Sigmoid colon (tissue), 4 donors: ENCODE measurements at regions not wholly inside any gene's neighbourhood (a gene's known extent, or its start where the extent isn't known, plus 50 kb on each side); places are given as distances from the start of the nearest gene placed in this dataset.

ENCODE experiments used
- EP300 ChIP-seq, 4 donors: sonication (generic); formaldehyde crosslinking; IDR thresholded peaks; one replicate each; pipeline ENCODE4 v1.6.1; 2017; ENCODE audit warnings: antibody characterized with exemption in 4 of 4
- POLR2A ChIP-seq, 2 donors: fragments of 450-650 bp; IDR thresholded peaks; one replicate each; pipeline ENCODE4 v1.6.1; 2016; ENCODE audit warnings: antibody characterized with exemption in 2 of 2, mild to moderate bottlenecking in 2 of 2, moderate library complexity in 2 of 2
- TF ChIP-seq, protein P1 (sequence below), 4 experiments: fragments of 450-650 bp in 3 of 4; fragments of 200-600 bp in 1 of 4; IDR thresholded peaks; one replicate each; pipeline ENCODE4 v1.5.1; 2016 to 2019; ENCODE audit warnings: antibody characterized with exemption in 4 of 4, mild to moderate bottlenecking in 3 of 4, moderate library complexity in 2 of 4

GRCh38 chr21:28580585-28580984 is 412.1 kb downstream of the LTN1 start:
- TF ChIP-seq, protein P1, sequence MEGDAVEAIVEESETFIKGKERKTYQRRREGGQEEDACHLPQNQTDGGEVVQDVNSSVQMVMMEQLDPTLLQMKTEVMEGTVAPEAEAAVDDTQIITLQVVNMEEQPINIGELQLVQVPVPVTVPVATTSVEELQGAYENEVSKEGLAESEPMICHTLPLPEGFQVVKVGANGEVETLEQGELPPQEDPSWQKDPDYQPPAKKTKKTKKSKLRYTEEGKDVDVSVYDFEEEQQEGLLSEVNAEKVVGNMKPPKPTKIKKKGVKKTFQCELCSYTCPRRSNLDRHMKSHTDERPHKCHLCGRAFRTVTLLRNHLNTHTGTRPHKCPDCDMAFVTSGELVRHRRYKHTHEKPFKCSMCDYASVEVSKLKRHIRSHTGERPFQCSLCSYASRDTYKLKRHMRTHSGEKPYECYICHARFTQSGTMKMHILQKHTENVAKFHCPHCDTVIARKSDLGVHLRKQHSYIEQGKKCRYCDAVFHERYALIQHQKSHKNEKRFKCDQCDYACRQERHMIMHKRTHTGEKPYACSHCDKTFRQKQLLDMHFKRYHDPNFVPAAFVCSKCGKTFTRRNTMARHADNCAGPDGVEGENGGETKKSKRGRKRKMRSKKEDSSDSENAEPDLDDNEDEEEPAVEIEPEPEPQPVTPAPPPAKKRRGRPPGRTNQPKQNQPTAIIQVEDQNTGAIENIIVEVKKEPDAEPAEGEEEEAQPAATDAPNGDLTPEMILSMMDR (IDR thresholded peaks at IDR 0.05) = no peak
- no peak for TF ChIP-seq EP300 (IDR thresholded peaks at IDR 0.05)
- TF ChIP-seq POLR2A (IDR thresholded peaks at IDR 0.05) = no peak
